ENCODE measurements at regions not wholly inside any gene's neighbourhood (a gene's known extent, or its start where the extent isn't known, plus 50 kb on each side); places are given as distances from the start of the nearest gene placed in this dataset.

DNA sequence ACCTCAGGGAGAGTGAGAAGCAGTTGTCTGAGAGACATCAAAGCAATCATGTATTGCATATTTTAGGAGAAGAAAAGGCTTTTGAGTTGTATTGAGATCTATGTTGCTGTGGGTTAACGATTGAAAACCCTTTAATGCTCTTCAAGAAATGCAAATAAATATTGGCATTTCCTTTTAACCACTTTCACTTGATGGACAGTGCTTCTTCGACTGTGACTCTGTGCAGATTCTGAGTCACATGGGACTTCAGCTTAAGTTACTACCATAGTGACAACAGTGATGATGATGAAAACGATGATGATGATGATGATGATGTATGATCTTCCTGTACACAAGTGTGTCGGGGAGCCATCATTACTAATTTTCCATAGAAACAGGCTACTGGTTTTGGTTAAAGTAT, 181.8 kb downstream of the AKAIN1 start:
- TF ChIP-seq, protein P1, sequence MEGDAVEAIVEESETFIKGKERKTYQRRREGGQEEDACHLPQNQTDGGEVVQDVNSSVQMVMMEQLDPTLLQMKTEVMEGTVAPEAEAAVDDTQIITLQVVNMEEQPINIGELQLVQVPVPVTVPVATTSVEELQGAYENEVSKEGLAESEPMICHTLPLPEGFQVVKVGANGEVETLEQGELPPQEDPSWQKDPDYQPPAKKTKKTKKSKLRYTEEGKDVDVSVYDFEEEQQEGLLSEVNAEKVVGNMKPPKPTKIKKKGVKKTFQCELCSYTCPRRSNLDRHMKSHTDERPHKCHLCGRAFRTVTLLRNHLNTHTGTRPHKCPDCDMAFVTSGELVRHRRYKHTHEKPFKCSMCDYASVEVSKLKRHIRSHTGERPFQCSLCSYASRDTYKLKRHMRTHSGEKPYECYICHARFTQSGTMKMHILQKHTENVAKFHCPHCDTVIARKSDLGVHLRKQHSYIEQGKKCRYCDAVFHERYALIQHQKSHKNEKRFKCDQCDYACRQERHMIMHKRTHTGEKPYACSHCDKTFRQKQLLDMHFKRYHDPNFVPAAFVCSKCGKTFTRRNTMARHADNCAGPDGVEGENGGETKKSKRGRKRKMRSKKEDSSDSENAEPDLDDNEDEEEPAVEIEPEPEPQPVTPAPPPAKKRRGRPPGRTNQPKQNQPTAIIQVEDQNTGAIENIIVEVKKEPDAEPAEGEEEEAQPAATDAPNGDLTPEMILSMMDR (IDR thresholded peaks at IDR 0.05), result no peak
- no peak for TF ChIP-seq EP300 (IDR thresholded peaks at IDR 0.05)
- no peak for TF ChIP-seq POLR2A (IDR thresholded peaks at IDR 0.05)
